ENCODE measurements at regions not wholly inside any gene's neighbourhood (a gene's known extent, or its start where the extent isn't known, plus 50 kb on each side); places are given as distances from the start of the nearest gene placed in this dataset.

GRCh38 chr4:141389649-141390048 lies 169.0 kb downstream of the ZNF330 start:
- CTCF ChIA-PET, result no interaction called here
- H3K36me3 Mint-ChIP-seq (ENCODE audit: low read depth), result no peaks in the 10 kb centered on the region

GRCh38 chr4:141390571-141390970 lies 169.9 kb downstream of the ZNF330 start:
- no peak for TF ChIP-seq CTCF (IDR thresholded peaks at IDR 0.05)
- DNase-seq (no peak), ATAC-seq (ENCODE audit: low read depth) (no peak)
- intact Hi-C loops (cut with micrococcal nuclease), result no loop called here
- ChIA-PET POLR2A (no interaction called here), CTCF (no interaction called here)
- Mint-ChIP-seq H3K9me3 (no peaks in the 10 kb centered on the region), H3K4me1 (no peaks in the 10 kb centered on the region), H3K36me3 (ENCODE audit: low read depth) (no peaks in the 10 kb centered on the region), H3K27me3 (no peaks in the 10 kb centered on the region), H3K4me3 (no peak overlapping the region), H3K27ac (no peak overlapping the region)

More at GRCh38 chr4:141389649-141390048, 169.0 kb downstream of the ZNF330 start:
- Mint-ChIP-seq H3K27ac (no peak overlapping the region), H3K4me3 (no peak overlapping the region), H3K9me3 (no peaks in the 10 kb centered on the region), H3K27me3 (no peaks in the 10 kb centered on the region), H3K4me1 (no peaks in the 10 kb centered on the region)
- no peak for TF ChIP-seq CTCF (IDR thresholded peaks at IDR 0.05)
- DNase-seq, result no peak
- no peak for ATAC-seq (ENCODE audit: low read depth)
- intact Hi-C loops (cut with micrococcal nuclease), result no loop called here
- POLR2A ChIA-PET, result no interaction called here

- intact Hi-C loops (cut with micrococcal nuclease), result no loop called here
- no peaks in the 10 kb centered on the region for H3K9me3 Mint-ChIP-seq
- no peaks in the 10 kb centered on the region for H3K36me3 Mint-ChIP-seq (ENCODE audit: low read depth)
- no peak overlapping the region for H3K27ac Mint-ChIP-seq
- no peaks in the 10 kb centered on the region for H3K4me1 Mint-ChIP-seq
- TF ChIP-seq CTCF (IDR thresholded peaks at IDR 0.05), result no peak
- no peaks in the 10 kb centered on the region for H3K27me3 Mint-ChIP-seq
- H3K4me3 Mint-ChIP-seq, result no peak overlapping the region
- no peak for DNase-seq
- ChIA-PET POLR2A (no interaction called here), CTCF (no interaction called here)
- ATAC-seq (ENCODE audit: low read depth), result no peak
Measured at GRCh38 chr4:141391293-141391692, 170.6 kb downstream of the ZNF330 start.

- no peak overlapping the region for H3K27ac Mint-ChIP-seq
- ChIA-PET POLR2A (no interaction called here), CTCF (no interaction called here)
- no peak for TF ChIP-seq CTCF (IDR thresholded peaks at IDR 0.05)
- no peaks in the 10 kb centered on the region for H3K27me3 Mint-ChIP-seq
- no peaks in the 10 kb centered on the region for H3K9me3 Mint-ChIP-seq
- H3K4me3 Mint-ChIP-seq, result no peak overlapping the region
- no peaks in the 10 kb centered on the region for H3K36me3 Mint-ChIP-seq (ENCODE audit: low read depth)
- no peak for ATAC-seq (ENCODE audit: low read depth)
- H3K4me1 Mint-ChIP-seq, result no peaks in the 10 kb centered on the region
- intact Hi-C loops (cut with micrococcal nuclease), result no loop called here
- no peak for DNase-seq
Measured at GRCh38 chr4:141391771-141392170, 171.1 kb downstream of the ZNF330 start.

- intact Hi-C loops (cut with micrococcal nuclease), result no loop called here
- Mint-ChIP-seq H3K27me3 (no peaks in the 10 kb centered on the region), H3K4me1 (no peaks in the 10 kb centered on the region), H3K36me3 (ENCODE audit: low read depth) (no peaks in the 10 kb centered on the region), H3K27ac (no peak overlapping the region), H3K4me3 (no peak overlapping the region), H3K9me3 (no peaks in the 10 kb centered on the region)
- ChIA-PET POLR2A (no interaction called here), CTCF (no interaction called here)
- DNase-seq, result no peak
- no peak for ATAC-seq (ENCODE audit: low read depth)
- no peak for TF ChIP-seq CTCF (IDR thresholded peaks at IDR 0.05)
Measured at GRCh38 chr4:141395246-141395830, 174.6 kb downstream of the ZNF330 start.

Measured in activated B cell treated with CpG ODN at 0.5 μM for 24 hours (primary cell).